ENCODE measurements at regions not wholly inside any gene's neighbourhood (a gene's known extent, or its start where the extent isn't known, plus 50 kb on each side); places are given as distances from the start of the nearest gene placed in this dataset.

GRCh38 chr9:119596703-119597102 is 227.5 kb upstream of the BRINP1 start:
- no peak for DNase-seq

- no peak for DNase-seq
Observed at GRCh38 chr9:119588874-119589744, 219.9 kb upstream of the BRINP1 start.

- no peak for DNase-seq
Observed at GRCh38 chr9:119577881-119578280, 208.6 kb upstream of the BRINP1 start.

GRCh38 chr9:119559986-119560385 is 190.8 kb upstream of the BRINP1 start:
- DNase-seq = no peak

- DNase-seq = no peak
Observed at GRCh38 chr9:119559056-119559455, 189.8 kb upstream of the BRINP1 start.

GRCh38 chr9:119556129-119556875 is 187.1 kb upstream of the BRINP1 start:
- DNase-seq = peak in 1 of 4 experiments; percentile 2

- DNase-seq = no peak
Observed at GRCh38 chr9:119544492-119544891, 175.3 kb upstream of the BRINP1 start.

- no peak for DNase-seq
Observed at GRCh38 chr9:119537138-119537537, 167.9 kb upstream of the BRINP1 start.

GRCh38 chr9:119533504-119533903 is 164.3 kb upstream of the BRINP1 start:
- no peak for DNase-seq

- no peak for DNase-seq
Observed at GRCh38 chr9:119526698-119527097, 157.5 kb upstream of the BRINP1 start.

GRCh38 chr9:119523508-119523907 is 154.3 kb upstream of the BRINP1 start:
- DNase-seq = no peak

- DNase-seq = no peak
Observed at GRCh38 chr9:119522381-119522780, 153.1 kb upstream of the BRINP1 start.

GRCh38 chr9:119509291-119509905 is 140.2 kb upstream of the BRINP1 start:
- no peak for DNase-seq

- no peak for DNase-seq
Observed at GRCh38 chr9:119501374-119501773, 132.1 kb upstream of the BRINP1 start.

GRCh38 chr9:119500072-119500771 is 131.0 kb upstream of the BRINP1 start:
- no peak for DNase-seq

- DNase-seq = no peak
Observed at GRCh38 chr9:119487118-119487827, 118.0 kb upstream of the BRINP1 start.

GRCh38 chr9:119483153-119483552 is 113.9 kb upstream of the BRINP1 start:
- no peak for DNase-seq

- DNase-seq = no peak
Observed at GRCh38 chr9:119477197-119477596, 108.0 kb upstream of the BRINP1 start.

- DNase-seq = no peak
Observed at GRCh38 chr9:119458068-119458467, 88.8 kb upstream of the BRINP1 start.

GRCh38 chr9:119453980-119454379 is 84.7 kb upstream of the BRINP1 start:
- DNase-seq = no peak

- DNase-seq = no peak
Observed at GRCh38 chr9:119453490-119453911, 84.3 kb upstream of the BRINP1 start.

GRCh38 chr9:119451426-119451825 is 82.2 kb upstream of the BRINP1 start:
- no peak for DNase-seq

Data from activated naive CD4-positive, alpha-beta T cell (primary cell).